DND-41 (cell line): ENCODE measurements at regions not wholly inside any gene's neighbourhood (a gene's known extent, or its start where the extent isn't known, plus 50 kb on each side); places are given as distances from the start of the nearest gene placed in this dataset.

Source experiments
- ATAC-seq: fragments of 200-7000 bp; cut with Tn5 transposase; 3 replicates; pipeline ENCODE4 v1.9.1; 2021; ENCODE audit warnings: low read depth; ENCODE audit not compliant: insufficient read depth
- DNase-seq: peaks from one replicate; pipeline ENCODE4 v3.0.0-alpha.2; 2020
- H2AFZ ChIP-seq: 2 replicates; pipeline ENCODE4 v1.6.0; 2012; ENCODE audit warnings: low read depth, low read length
- H3K27ac ChIP-seq: 2 replicates; pipeline ENCODE4 v1.5.1; 2012; ENCODE audit warnings: low read length, inconsistent platforms
- H3K27me3 ChIP-seq: fragments of 200-600 bp; sonication (generic); 2 replicates; pipeline ENCODE4 v1.6.0; 2012; ENCODE audit warnings: low read length, mild to moderate bottlenecking, inconsistent platforms; ENCODE audit not compliant: insufficient read depth, poor library complexity
- H3K36me3 ChIP-seq: 2 replicates; pipeline ENCODE4 v1.5.1; 2012; ENCODE audit warnings: low read length, inconsistent platforms; ENCODE audit not compliant: insufficient read depth
- H3K4me1 ChIP-seq: 2 replicates; pipeline ENCODE4 v1.5.1; 2012; ENCODE audit warnings: mild to moderate bottlenecking, low read length; ENCODE audit not compliant: insufficient read depth
- H3K4me2 ChIP-seq: 2 replicates; pipeline ENCODE4 v1.6.0; 2012; ENCODE audit warnings: mild to moderate bottlenecking, moderate library complexity, low read length, inconsistent platforms; ENCODE audit not compliant: insufficient read depth
- H3K4me3 ChIP-seq, 2 experiments: fragments of 200-600 bp in 1 of 2; shearing (Covaris generic) in 1 of 2; 2 replicates each; pipeline ENCODE4 v1.5.1; 2012 to 2016; ENCODE audit warnings: inconsistent platforms in 2 of 2, low read length in 2 of 2, mild to moderate bottlenecking in 2 of 2, low read depth in 1 of 2, moderate library complexity in 1 of 2
- H3K79me2 ChIP-seq: 2 replicates; pipeline ENCODE4 v1.6.0; 2012; ENCODE audit warnings: low read length, inconsistent platforms; ENCODE audit not compliant: insufficient read depth
- H3K9ac ChIP-seq: 2 replicates; pipeline ENCODE4 v1.6.0; 2012; ENCODE audit warnings: low read depth, mild to moderate bottlenecking, inconsistent platforms, low read length, moderate library complexity
- H3K9me3 ChIP-seq: 2 replicates; pipeline ENCODE4 v1.5.1; 2012; ENCODE audit warnings: low read length, moderate library complexity, mild to moderate bottlenecking, inconsistent platforms; ENCODE audit not compliant: insufficient read depth, severe bottlenecking
- H4K20me1 ChIP-seq: 2 replicates; pipeline ENCODE4 v1.6.0; 2012; ENCODE audit warnings: low read length; ENCODE audit not compliant: insufficient read depth
- CTCF ChIP-seq: IDR thresholded peaks from 2 replicates; pipeline ENCODE4 v1.5.1; 2012; ENCODE audit warnings: borderline replicate concordance, low read length, moderate library complexity, mild to moderate bottlenecking; ENCODE audit not compliant: poor library complexity, severe bottlenecking; ENCODE audit errors: extremely low read depth
- EZH2 ChIP-seq: IDR thresholded peaks from 3 replicates; pipeline ENCODE4 v1.6.1; 2012; ENCODE audit warnings: borderline replicate concordance, low read depth, mild to moderate bottlenecking, moderate library complexity, low read length, inconsistent platforms; ENCODE audit not compliant: severe bottlenecking

DNA sequence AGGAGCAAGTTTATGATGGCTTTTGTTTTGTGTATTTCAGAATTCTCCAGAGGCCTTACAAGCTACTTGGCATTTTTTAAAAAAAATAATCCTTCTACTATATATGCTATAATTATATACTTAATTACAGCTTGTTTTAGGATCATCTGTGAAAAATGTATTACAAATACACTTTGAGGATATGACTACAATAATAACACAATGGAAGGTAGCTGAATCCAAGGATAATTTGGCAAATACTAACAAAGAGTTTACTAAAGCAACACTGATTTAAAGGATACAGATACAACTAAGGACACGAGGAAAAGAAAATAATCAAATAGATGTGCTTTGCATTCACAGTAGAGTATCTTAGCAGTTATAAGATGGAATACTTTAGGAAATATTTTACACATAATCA, 381.9 kb upstream of the CITED2 start:
- Histone ChIP-seq H3K9ac (no peak overlapping the region), H3K36me3 (no peaks in the 10 kb centered on the region), H3K4me1 (no peaks in the 10 kb centered on the region), H3K79me2 (no peaks in the 10 kb centered on the region), H3K4me3 (no peak overlapping the region), H4K20me1 (no peaks in the 10 kb centered on the region), H3K9me3 (no peaks in the 10 kb centered on the region), H3K27ac (no peak overlapping the region), H3K4me2 (no peak overlapping the region), H2AFZ (no peak overlapping the region), H3K27me3 (no peaks in the 10 kb centered on the region)
- no peak for DNase-seq
- no peak for ATAC-seq
- TF ChIP-seq EZH2 (no peak), CTCF (no peak)

DNA sequence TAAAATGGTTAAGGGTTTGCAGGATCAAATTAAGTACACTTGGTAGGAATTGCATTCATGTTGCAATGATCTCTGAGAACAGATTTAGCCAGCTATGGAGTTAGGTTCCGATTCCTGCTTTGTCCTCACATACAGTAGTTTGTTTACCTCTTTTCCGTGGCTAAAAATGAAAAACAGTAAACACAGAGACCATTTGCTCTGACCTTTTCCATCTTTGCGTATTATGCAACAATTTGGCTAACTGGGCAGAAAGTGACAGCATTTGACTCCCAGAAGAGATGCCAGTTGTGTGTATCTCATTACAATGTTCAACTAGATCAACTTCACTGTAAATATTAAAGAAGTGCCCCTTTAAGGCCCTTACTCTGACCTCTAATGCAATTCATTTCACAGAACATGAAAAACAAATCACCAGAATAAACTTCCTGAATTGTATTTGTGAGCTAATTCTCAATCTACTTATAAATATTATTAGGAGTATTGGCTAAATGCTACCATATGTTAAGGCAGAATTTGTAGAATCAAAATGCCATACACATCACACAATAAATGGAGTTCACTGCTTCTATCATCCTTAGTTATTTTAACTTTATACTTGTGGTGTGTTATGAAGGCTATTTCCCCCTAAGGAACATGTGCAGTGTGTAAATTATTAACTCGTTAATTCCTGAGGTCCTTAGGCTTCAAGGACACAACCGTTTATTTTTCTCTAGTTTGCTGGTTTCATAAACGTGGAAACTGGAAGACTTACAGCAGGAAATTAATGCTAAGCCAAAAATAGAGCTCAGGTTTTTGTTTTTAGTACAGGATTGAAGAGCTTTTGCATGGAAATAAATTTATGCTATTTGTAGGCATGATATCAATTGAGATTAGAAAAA, 380.7 kb upstream of the CITED2 start:
- TF ChIP-seq CTCF, result no peak
- no peak for TF ChIP-seq EZH2
- Histone ChIP-seq H3K9me3 (no peaks in the 10 kb centered on the region), H3K27me3 (no peaks in the 10 kb centered on the region), H3K79me2 (no peaks in the 10 kb centered on the region), H3K4me3 (no peak overlapping the region), H3K9ac (no peak overlapping the region), H3K27ac (no peak overlapping the region), H4K20me1 (no peaks in the 10 kb centered on the region), H2AFZ (no peak overlapping the region), H3K4me1 (no peaks in the 10 kb centered on the region), H3K4me2 (no peak overlapping the region), H3K36me3 (no peaks in the 10 kb centered on the region)
- ATAC-seq (no peak), DNase-seq (no peak)

GRCh38 chr6:139753198-139753861, 378.9 kb upstream of the CITED2 start:
- H2AFZ ChIP-seq, result no peak overlapping the region
- no peaks in the 10 kb centered on the region for H4K20me1 ChIP-seq
- no peak overlapping the region for H3K4me2 ChIP-seq
- H3K9ac ChIP-seq, result no peak overlapping the region
- no peaks in the 10 kb centered on the region for H3K4me1 ChIP-seq
- DNase-seq, result no peak
- H3K36me3 ChIP-seq, result no peaks in the 10 kb centered on the region
- H3K79me2 ChIP-seq, result no peaks in the 10 kb centered on the region
- no peak for ATAC-seq
- H3K4me3 ChIP-seq, result no peak overlapping the region
- H3K27ac ChIP-seq, result no peak overlapping the region
- no peaks in the 10 kb centered on the region for H3K9me3 ChIP-seq
- no peak for TF ChIP-seq CTCF
- no peak for TF ChIP-seq EZH2
- H3K27me3 ChIP-seq, result no peaks in the 10 kb centered on the region
